SK-N-DZ (cell line): ENCODE measurements at regions not wholly inside any gene's neighbourhood (a gene's known extent, or its start where the extent isn't known, plus 50 kb on each side); places are given as distances from the start of the nearest gene placed in this dataset.

ENCODE experiments used
- DNase-seq: peaks from one replicate; pipeline ENCODE4 v3.0.0-alpha.2; 2015; ENCODE audit warnings: low spot score

DNA sequence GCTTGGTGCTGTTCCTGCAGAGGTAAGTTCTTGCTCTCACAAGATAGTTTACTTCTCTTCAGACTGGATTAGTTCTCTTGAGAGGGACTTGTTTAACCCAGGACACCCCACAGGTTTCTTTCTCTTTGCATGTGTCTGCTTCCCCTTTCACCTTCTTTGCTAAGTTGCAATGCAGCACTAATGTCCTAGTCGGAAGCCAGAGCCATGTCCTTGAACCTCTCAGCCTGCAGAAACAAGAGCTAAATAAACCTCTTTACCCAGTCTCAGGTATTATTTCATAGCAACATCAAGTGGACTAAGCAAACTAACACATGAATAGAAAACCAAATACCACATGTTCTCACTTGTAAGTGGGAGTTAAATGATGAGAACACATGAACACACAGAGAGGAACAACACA, 915.2 kb downstream of the NSUN3 start:
- DNase-seq = no peak

DNA sequence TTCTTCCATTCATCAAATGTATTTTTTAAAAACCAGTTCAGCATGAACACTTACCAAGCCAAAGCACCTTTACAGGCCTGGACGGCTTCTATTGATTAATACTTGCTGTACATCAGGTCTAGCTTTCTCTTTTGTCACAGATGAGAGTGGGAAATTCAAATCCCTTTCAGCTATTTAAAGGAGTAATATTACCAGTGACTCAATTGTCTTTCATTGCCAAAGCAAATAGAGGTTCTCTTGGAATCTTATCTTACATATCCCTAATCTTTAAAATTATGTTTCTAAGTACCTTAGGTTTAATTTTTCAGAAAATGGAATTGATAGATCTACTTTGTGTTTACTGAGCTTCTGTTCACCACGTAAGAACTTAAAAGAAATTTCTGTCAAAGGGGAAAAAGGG, 922.9 kb downstream of the NSUN3 start:
- DNase-seq = no peak

GRCh38 chr3:94990952-94991705, 928.3 kb downstream of the NSUN3 start:
- no peak for DNase-seq

DNA sequence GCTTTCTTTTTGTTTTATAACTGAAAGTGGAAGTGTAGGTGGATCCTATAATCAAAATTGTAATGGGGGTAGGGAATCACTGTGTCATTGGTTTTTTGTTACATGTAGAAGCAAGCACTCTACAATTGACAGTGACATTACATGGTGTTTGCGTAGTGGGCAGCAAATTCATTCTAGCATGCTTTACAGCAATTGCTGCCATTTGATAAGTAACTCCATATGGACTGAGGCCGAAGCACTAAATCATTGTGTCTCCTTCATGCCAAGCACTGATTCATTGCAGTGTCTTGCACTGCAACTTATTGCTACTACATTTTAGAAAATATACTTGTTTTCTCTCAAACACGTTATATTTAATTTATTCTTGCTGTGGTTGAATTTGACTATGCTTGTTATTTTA, 933.9 kb downstream of the NSUN3 start:
- DNase-seq = no peak

DNA sequence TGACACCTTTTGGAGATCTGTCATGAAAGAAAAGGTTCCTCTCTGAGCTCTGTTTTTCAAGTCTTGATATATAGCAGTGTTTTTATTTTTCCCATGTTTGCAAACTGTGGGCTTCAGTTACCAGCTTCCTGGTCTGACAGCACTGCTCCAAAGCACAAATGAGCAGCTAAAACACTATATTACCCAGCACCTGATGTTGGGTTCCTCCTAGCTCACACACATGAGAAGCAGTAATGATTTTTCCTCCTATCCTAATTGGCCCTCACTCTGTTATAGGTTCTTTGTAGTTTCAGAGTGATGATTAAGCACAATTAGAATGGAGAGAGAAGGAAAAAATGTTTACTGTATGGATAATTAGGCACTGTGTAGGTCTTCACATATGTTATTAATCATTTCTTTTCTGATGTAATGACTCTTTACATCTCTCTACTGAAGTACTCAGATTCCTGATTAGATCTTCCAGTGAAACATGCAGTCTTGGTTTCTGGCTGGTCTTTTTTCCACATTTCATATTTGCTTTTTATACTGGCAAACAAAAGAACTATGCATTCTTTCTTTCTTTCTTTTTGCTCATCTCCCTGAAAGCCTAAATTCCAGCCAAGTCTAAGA, 939.7 kb downstream of the NSUN3 start:
- no peak for DNase-seq

DNA sequence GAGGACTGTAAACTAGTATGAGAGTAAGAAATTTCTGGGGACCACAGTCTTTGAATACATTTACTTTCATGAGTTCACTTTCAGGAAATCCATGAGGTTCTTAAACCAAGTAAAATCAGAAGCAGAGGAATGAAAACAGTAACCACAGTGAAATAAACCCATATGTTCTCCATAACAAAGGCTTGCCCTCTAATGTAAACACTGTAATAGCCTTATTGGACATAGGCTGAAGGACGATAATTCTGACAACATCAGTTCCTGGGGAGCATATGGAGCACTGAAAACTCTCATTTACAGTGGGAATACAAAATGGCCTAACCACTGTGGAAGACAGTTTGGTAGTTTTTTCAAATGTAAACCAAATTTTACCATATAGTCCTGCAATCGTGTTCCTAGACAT, 965.8 kb downstream of the NSUN3 start:
- no peak for DNase-seq

- DNase-seq = no peak
Measured at GRCh38 chr3:95029644-95030043, 966.8 kb downstream of the NSUN3 start.

- no peak for DNase-seq
Measured at GRCh38 chr3:95036526-95037021, 973.7 kb downstream of the NSUN3 start.

GRCh38 chr3:95037097-95037496, 974.2 kb downstream of the NSUN3 start:
- DNase-seq = no peak

- no peak for DNase-seq
Measured at GRCh38 chr3:95037927-95038326, 975.1 kb downstream of the NSUN3 start.

DNA sequence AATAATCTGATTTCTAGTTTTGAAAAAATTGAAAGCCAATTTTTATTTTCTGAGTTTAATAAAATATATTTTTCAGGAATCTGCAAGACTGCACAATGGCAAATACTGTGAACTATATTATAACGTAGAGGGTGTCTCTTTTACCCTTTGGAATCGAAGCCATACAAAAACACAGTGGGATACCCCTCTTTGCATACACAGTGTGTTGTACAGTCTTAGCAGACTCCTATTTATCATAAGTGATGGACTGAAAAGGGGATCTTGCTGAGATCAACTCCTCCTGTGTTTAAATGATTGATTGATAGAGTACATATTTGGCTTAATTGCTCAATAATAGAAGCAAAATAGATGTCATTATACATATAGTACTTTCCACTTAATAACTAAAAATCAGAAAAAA, 981.2 kb downstream of the NSUN3 start:
- DNase-seq = no peak

GRCh38 chr3:95048564-95048963, 985.7 kb downstream of the NSUN3 start:
- DNase-seq = no peak

DNA sequence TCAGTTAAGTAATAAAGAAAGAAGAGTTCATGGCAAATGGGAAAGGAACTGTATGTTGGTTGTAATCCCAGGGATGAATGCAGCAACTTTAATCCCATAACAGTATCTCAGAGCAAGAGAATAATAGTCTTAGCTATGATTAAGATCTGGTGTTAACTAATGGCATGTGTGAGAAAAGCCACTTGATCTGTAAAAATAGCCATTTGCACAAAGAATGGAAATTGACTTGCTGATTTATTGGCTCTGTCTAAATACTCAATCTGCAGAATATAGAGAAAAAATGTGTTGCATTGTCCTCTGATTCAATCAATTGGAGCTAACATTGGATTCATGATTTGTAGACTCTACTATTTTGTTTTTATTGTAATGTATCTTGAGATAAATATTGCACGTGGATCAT, 987.0 kb downstream of the NSUN3 start:
- DNase-seq = no peak

GRCh38 chr3:95055288-95055687, 992.4 kb downstream of the NSUN3 start:
- DNase-seq = no peak

- no peak for DNase-seq
Measured at GRCh38 chr3:95082191-95082590, 1019.3 kb downstream of the NSUN3 start.

DNA sequence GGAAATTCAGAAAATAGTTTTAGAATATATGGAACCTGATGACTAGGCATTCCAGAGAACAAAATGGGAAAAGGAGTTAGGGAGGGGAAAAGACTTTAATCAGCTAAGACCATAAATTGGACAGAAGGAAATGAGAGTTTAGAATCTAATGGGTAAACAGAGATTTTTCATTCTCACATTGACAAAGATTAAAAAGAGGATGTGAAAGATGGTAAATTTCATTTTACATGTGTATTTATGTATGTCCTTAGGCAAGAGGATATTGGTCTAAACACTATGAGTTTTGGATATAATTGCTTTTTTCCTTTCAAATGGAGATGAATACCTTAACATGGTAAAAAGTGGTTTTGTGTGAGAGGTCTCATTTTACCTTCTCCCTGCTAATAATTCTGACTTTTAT, 1021.9 kb downstream of the NSUN3 start:
- no peak for DNase-seq

GRCh38 chr3:95088464-95088863, 1025.6 kb downstream of the NSUN3 start:
- DNase-seq = no peak

- DNase-seq = no peak
Measured at GRCh38 chr3:95097493-95097892, 1034.6 kb downstream of the NSUN3 start.

DNA sequence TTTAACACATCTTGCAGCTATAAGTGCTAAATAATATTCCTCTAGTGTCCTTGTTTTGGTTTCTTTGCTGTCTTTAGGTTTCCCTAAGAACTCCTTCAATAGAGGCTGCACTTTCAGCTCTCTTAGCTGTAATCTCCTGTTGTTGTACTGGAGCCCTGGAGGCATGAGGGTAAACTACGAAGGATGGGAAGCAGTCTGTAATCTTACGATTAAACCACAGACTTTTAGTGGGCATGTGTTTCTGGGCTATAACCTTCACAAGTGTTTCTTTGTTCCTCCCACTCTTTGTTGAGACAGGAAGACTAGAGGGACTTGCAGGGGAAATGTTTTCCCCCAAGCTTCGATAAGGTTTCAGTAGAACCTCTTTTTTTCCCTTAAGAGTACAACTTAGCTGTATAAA, 1058.1 kb downstream of the NSUN3 start:
- DNase-seq = no peak

GRCh38 chr3:95123104-95123503, 1060.2 kb downstream of the NSUN3 start:
- no peak for DNase-seq

- DNase-seq = no peak
Measured at GRCh38 chr3:95134693-95135413, 1072.0 kb downstream of the NSUN3 start.

GRCh38 chr3:95148107-95148506, 1085.2 kb downstream of the NSUN3 start:
- DNase-seq = no peak

DNA sequence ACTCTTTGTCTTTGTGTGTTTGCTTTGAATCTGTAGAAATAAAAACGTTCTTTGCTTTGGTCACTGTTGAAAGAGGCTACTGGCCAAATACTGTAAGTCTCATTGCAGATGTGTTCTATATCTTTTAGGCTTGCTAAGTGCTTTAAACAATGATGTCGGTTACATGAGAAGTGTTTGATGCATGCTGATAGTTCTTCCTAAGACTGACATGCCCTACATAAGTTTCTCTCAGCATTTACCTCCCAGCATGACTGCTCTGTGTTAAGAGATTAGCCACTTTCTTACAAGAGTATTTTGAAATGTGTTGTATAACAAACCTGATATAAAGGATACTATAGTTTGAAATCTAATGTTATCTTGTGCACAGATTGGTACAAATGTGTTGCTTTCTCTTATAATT, 1088.7 kb downstream of the NSUN3 start:
- DNase-seq = no peak
